Chondrocyte (in vitro differentiated cells): ENCODE measurements at regions not wholly inside any gene's neighbourhood (a gene's known extent, or its start where the extent isn't known, plus 50 kb on each side); places are given as distances from the start of the nearest gene placed in this dataset.

Experiments
- DNase-seq: peaks from one replicate; pipeline ENCODE4 v3.0.0; 2021; ENCODE audit warnings: mixed read lengths, low spot score
- H3K27ac Mint-ChIP-seq: one replicate; pipeline ENCODE4 v1.8.0; 2021; ENCODE audit warnings: mild to moderate bottlenecking, moderate library complexity, mixed read lengths; ENCODE audit not compliant: unreplicated experiment
- H3K27me3 Mint-ChIP-seq: 2 replicates; pipeline ENCODE4 v1.8.0; 2021; ENCODE audit warnings: low read depth, mixed read lengths
- H3K36me3 Mint-ChIP-seq: 2 replicates; pipeline ENCODE4 v1.8.0; 2021; ENCODE audit warnings: low read depth, mixed read lengths
- H3K4me1 Mint-ChIP-seq: 2 replicates; pipeline ENCODE4 v1.8.0; 2021; ENCODE audit warnings: low read depth, mild to moderate bottlenecking, mixed read lengths
- H3K4me3 Mint-ChIP-seq: one replicate; pipeline ENCODE4 v1.8.0; 2021; ENCODE audit warnings: mild to moderate bottlenecking, moderate library complexity, mixed read lengths; ENCODE audit not compliant: unreplicated experiment
- H3K9me3 Mint-ChIP-seq: 2 replicates; pipeline ENCODE4 v1.8.0; 2021; ENCODE audit warnings: low read depth, mixed read lengths
- TF ChIP-seq, protein P1 (sequence below): fragments of 200-600 bp; sonication (generic); IDR thresholded peaks from 2 replicates; pipeline ENCODE4 v1.5.0; 2021; ENCODE audit warnings: antibody characterized with exemption, mild to moderate bottlenecking, moderate library complexity

DNA sequence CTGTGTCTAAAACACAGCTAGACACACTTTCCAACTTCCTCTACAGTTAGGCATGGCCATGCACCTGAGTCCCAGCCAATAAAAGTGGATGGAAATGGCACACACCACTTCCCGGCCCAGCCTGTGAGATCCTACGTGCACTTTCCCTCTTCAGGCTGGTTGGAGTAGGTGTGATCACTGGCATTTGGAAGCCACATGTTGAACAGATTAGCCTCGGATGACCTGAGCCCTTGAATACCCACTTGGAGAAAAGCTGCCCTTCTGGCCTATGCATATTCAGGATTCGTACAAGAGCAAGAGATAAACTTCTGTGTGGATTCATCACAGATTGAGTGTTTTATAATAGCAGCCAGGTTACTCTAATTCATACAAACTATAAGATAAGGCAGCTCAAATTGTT, 359.0 kb upstream of the SLC30A5 start:
- Mint-ChIP-seq H3K4me1 (peaks cover 26% of the 10 kb centered on the region), H3K4me3 (no peak overlapping the region), H3K36me3 (peaks cover 1% of the 10 kb centered on the region), H3K9me3 (peaks cover 2% of the 10 kb centered on the region), H3K27ac (no peak overlapping the region), H3K27me3 (no peaks in the 10 kb centered on the region)
- DNase-seq = no peak
- TF ChIP-seq, protein P1, sequence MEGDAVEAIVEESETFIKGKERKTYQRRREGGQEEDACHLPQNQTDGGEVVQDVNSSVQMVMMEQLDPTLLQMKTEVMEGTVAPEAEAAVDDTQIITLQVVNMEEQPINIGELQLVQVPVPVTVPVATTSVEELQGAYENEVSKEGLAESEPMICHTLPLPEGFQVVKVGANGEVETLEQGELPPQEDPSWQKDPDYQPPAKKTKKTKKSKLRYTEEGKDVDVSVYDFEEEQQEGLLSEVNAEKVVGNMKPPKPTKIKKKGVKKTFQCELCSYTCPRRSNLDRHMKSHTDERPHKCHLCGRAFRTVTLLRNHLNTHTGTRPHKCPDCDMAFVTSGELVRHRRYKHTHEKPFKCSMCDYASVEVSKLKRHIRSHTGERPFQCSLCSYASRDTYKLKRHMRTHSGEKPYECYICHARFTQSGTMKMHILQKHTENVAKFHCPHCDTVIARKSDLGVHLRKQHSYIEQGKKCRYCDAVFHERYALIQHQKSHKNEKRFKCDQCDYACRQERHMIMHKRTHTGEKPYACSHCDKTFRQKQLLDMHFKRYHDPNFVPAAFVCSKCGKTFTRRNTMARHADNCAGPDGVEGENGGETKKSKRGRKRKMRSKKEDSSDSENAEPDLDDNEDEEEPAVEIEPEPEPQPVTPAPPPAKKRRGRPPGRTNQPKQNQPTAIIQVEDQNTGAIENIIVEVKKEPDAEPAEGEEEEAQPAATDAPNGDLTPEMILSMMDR = no peak

DNA sequence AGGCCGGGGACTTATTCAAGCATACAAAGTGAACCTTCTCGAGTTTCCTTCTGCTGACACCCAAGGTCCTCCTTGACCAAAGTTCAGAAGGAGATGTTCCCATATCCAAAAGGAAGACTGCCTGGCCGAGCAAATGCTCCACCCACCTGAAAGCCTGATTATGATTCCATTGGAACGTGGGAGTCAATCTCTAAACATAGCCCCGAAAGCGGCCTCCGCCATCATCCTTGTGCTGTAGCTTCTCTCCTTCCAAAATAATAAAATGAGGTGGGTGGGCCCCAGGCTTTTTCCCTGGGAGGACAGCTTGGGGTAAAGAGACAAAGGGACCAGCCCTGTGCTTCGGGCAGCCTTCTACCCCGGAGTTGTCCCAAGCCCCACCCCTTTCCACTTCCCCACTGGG, 355.6 kb upstream of the SLC30A5 start:
- Mint-ChIP-seq H3K36me3 (peaks cover 1% of the 10 kb centered on the region), H3K9me3 (no peaks in the 10 kb centered on the region)

DNA sequence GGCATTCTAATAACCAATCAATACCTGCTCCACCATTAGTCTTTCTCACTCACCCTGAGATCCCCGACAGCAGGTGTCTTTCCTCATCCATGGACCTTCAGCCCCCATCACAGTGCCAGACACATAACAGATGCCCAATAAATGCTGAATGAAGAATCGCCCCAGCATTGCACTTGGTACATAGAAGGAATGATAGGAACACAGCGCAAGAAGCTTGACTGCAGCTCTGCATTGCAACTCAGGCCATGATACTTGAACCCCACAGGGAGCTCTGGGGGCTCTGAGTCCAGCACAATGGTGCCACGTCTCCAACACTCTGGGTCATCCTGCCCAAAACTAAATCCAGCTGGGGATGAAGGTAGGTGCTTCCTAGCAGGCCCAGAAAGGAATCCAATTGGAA, 355.0 kb upstream of the SLC30A5 start:
- DNase-seq = no peak
- no peaks in the 10 kb centered on the region for H3K4me1 Mint-ChIP-seq
- H3K27me3 Mint-ChIP-seq = no peaks in the 10 kb centered on the region
- no peaks in the 10 kb centered on the region for H3K9me3 Mint-ChIP-seq
- peaks cover 1% of the 10 kb centered on the region for H3K36me3 Mint-ChIP-seq
- no peak overlapping the region for H3K27ac Mint-ChIP-seq
- TF ChIP-seq, protein P1 = no peak
- no peak overlapping the region for H3K4me3 Mint-ChIP-seq

More for the DNA sequence above, 355.6 kb upstream of the SLC30A5 start:
- TF ChIP-seq, protein P1 = no peak
- DNase-seq = no peak
- Mint-ChIP-seq H3K27ac (no peak overlapping the region), H3K27me3 (no peaks in the 10 kb centered on the region), H3K4me1 (no peaks in the 10 kb centered on the region), H3K4me3 (no peak overlapping the region)

DNA sequence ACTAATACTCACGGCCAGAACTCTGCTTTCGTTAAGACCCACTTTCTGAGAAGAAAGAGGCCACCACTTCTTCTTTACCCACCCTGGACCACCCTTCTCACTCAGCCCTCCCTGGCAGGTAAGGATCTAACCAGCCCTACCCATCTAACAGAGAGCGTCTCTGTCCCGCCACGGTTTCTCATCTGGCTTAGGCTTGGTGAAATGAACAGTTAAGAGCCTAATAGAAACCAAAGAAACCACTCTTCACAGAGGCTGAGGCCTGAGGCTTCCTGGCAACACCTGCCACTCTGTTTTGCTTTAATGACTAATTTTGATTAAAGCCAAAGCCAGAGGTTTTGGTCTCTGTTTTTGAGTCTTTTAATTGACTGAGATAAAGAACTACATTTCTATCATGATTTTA, 354.1 kb upstream of the SLC30A5 start:
- no peak for DNase-seq
- H3K27me3 Mint-ChIP-seq = no peaks in the 10 kb centered on the region
- H3K27ac Mint-ChIP-seq = no peak overlapping the region
- no peaks in the 10 kb centered on the region for H3K4me1 Mint-ChIP-seq
- no peaks in the 10 kb centered on the region for H3K9me3 Mint-ChIP-seq
- H3K36me3 Mint-ChIP-seq = no peaks in the 10 kb centered on the region
- H3K4me3 Mint-ChIP-seq = no peak overlapping the region
- TF ChIP-seq, protein P1 = no peak

DNA sequence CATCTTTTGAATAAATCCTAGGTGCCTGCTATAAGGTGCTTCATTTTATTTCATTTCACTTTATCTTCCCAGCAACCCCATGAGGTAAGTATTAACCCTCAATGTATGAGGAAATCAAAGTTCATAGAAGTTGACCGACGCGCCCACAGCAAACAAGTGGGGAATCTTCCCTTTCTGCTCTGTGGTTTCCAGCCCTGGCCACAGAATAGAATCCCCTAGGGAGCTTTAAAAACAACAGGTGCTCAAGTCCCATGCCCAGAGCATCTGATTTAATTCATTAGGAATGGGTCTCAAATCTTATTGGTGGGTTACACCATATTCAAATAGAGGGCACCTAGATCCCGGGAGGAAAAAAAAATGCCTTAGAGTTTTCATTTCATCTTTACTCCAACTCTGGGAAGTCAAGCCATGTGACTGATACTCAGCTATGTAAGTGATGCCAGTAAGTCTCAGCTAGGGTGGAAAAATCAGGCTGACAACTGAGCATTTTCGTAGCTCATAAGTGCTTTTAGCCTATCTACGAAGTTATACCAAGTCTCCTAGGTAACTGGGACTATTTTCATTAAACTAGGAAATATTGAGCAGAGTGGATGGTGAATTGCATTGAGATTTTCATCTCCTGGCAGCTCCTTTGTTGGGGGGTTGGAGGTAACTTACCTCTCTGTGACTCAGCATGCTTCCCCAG, 353.4 kb upstream of the SLC30A5 start:
- Mint-ChIP-seq H3K9me3 (no peaks in the 10 kb centered on the region), H3K27me3 (no peaks in the 10 kb centered on the region), H3K27ac (no peak overlapping the region), H3K4me3 (no peak overlapping the region), H3K4me1 (peaks cover 3% of the 10 kb centered on the region), H3K36me3 (no peaks in the 10 kb centered on the region)
- no peak for DNase-seq
- TF ChIP-seq, protein P1 = no peak
